HepG2 (cell line): ENCODE measurements at regions not wholly inside any gene's neighbourhood (a gene's known extent, or its start where the extent isn't known, plus 50 kb on each side); places are given as distances from the start of the nearest gene placed in this dataset.

Experiments
- ATAC-seq: fragments of 200-7000 bp; cut with Tn5 transposase; 3 replicates; pipeline ENCODE4 v1.9.1; 2020; ENCODE audit warnings: mild to moderate bottlenecking, moderate library complexity
- BruUV-seq: library from RNA; stranded (reverse); fragments of 400-500 nt; replicated peaks from 2 replicates; lab custom pipeline; 2021; lab: Mats Ljungman, UMichigan
- CTCF ChIA-PET: fragments of 300-600 bp; formaldehyde crosslinking; extraction: SDS; loops from one replicate; lab custom pipeline; 2021; ENCODE audit warnings: low total read pairs, inconsistent platforms, low intra/inter-chr PET ratio; lab: Yijun Ruan, JAX
- POLR2A ChIA-PET: fragments of 350-600 bp; sonication (Branson Sonifier 250); formaldehyde crosslinking; loops from one replicate; lab custom pipeline; 2020; ENCODE audit warnings: antibody characterized with exemption, inconsistent platforms; lab: Yijun Ruan, JAX
- DNase-seq: peaks from one replicate; pipeline ENCODE4 v3.0.0-alpha.2; 2015; ENCODE audit warnings: low spot score
- FAIRE-seq: peaks from 3 replicates; lab custom pipeline; 2011; peaks lifted over from hg19 to GRCh38; lab: Jason Lieb, UNC
- H2AFZ ChIP-seq: one replicate; pipeline ENCODE4 v1.6.1; 2011; ENCODE audit warnings: low read length, inconsistent platforms
- H3K27ac ChIP-seq: fragments of 300-600 bp; 3 replicates; pipeline ENCODE4 v1.8.0; 2011; ENCODE audit warnings: mixed run types, mild to moderate bottlenecking, mixed read lengths, low read length, inconsistent platforms; ENCODE audit not compliant: insufficient read depth; ENCODE audit errors: extremely low read length
- H3K27me3 ChIP-seq, 2 experiments: fragments of 200-600 bp in 1 of 2; 2 replicates in 1 of 2; 3 replicates in 1 of 2; pipeline versions ENCODE4 v1.6.0 to v1.8.0; 2011; ENCODE audit warnings: low read length in 2 of 2, mild to moderate bottlenecking in 2 of 2, moderate library complexity in 2 of 2, inconsistent platforms in 1 of 2; ENCODE audit not compliant: insufficient read depth in 2 of 2, control insufficient read depth in 1 of 2
- H3K36me3 ChIP-seq, 2 experiments: fragments of 200-600 bp in 1 of 2; replicated peaks in 1 of 2; 2 replicates in 1 of 2; 3 replicates in 1 of 2; pipeline versions ENCODE4 v1.5.1 to v1.8.0; 2011; ENCODE audit warnings: low read length in 2 of 2, inconsistent platforms in 1 of 2; ENCODE audit not compliant: insufficient read depth in 2 of 2, control insufficient read depth in 1 of 2
- H3K4me1 ChIP-seq: 2 replicates; pipeline ENCODE4 v1.5.1; 2012; ENCODE audit warnings: low read length, inconsistent platforms; ENCODE audit not compliant: insufficient read depth
- H3K4me2 ChIP-seq: 2 replicates; pipeline ENCODE4 v1.6.0; 2011; ENCODE audit warnings: low read depth, low read length, inconsistent platforms
- H3K4me3 ChIP-seq, 3 experiments: fragments of 200-600 bp in 1 of 3; sonication (generic), shearing (Covaris generic) in 1 of 3; replicated peaks in 1 of 3; 2 replicates each; pipeline ENCODE4 v1.5.1; 2011 to 2016; ENCODE audit warnings: low read length in 3 of 3, inconsistent platforms in 2 of 3, low read depth in 2 of 3, mild to moderate bottlenecking in 2 of 3, control low read depth in 1 of 3, mixed read lengths in 1 of 3; ENCODE audit not compliant: insufficient read depth in 1 of 3
- H3K79me2 ChIP-seq: one replicate; pipeline ENCODE4 v1.6.1; 2011; ENCODE audit warnings: low read length, inconsistent platforms; ENCODE audit not compliant: insufficient read depth
- H3K9ac ChIP-seq: 2 replicates; pipeline ENCODE4 v1.6.0; 2011; ENCODE audit warnings: mild to moderate bottlenecking, low read depth, low read length, inconsistent platforms; ENCODE audit not compliant: insufficient read depth
- H3K9me3 ChIP-seq: 2 replicates; pipeline ENCODE4 v1.5.1; 2012; ENCODE audit warnings: mild to moderate bottlenecking, low read length
- H4K20me1 ChIP-seq: 2 replicates; pipeline ENCODE4 v1.6.0; 2011; ENCODE audit warnings: inconsistent platforms, mild to moderate bottlenecking, low read length, moderate library complexity; ENCODE audit not compliant: insufficient read depth
- ARID3A ChIP-seq: IDR thresholded peaks from 2 replicates; pipeline ENCODE4 v1.6.1; 2012; ENCODE audit warnings: low read depth, low read length, improper control_type of control experiment
- EZH2 ChIP-seq: conservative IDR thresholded peaks from 2 replicates; pipeline ENCODE4 v1.6.1; 2012; ENCODE audit warnings: mild to moderate bottlenecking, low read depth, low read length, moderate library complexity
- HINFP ChIP-seq: sonication (generic); formaldehyde crosslinking; IDR thresholded peaks from 2 replicates; pipeline ENCODE4 v1.4.0; 2020; ENCODE audit warnings: low read depth, mild to moderate bottlenecking, missing genetic modification reagents
- HMG20A ChIP-seq: IDR thresholded peaks from 2 replicates; pipeline ENCODE4 v1.6.1; 2016; ENCODE audit warnings: borderline replicate concordance
- MZF1 ChIP-seq: sonication (generic); formaldehyde crosslinking; IDR thresholded peaks from 2 replicates; pipeline ENCODE4 v1.8.1; 2023; ENCODE audit warnings: mild to moderate bottlenecking, missing genetic modification reagents, borderline replicate concordance
- NAIF1 ChIP-seq: sonication (generic); formaldehyde crosslinking; IDR thresholded peaks from 2 replicates; pipeline ENCODE4 v1.5.0; 2020; ENCODE audit warnings: mild to moderate bottlenecking, missing genetic modification reagents, borderline replicate concordance
- SRF ChIP-seq: IDR thresholded peaks from 2 replicates; pipeline ENCODE4 v1.6.1; 2011; ENCODE audit warnings: mild to moderate bottlenecking, low read depth, low read length, moderate library complexity
- SRSF4 ChIP-seq: fragments of 200-400 bp; formaldehyde crosslinking; IDR thresholded peaks from one replicate; pipeline ENCODE4 v1.6.1; 2018; ENCODE audit warnings: mild to moderate bottlenecking, low read depth, low read length, moderate library complexity; ENCODE audit not compliant: poor library complexity, severe bottlenecking
- SRSF9 ChIP-seq: fragments of 200-400 bp; formaldehyde crosslinking; IDR thresholded peaks from 2 replicates; pipeline ENCODE4 v1.6.1; 2018; ENCODE audit warnings: borderline replicate concordance, mild to moderate bottlenecking, low read depth, low read length; ENCODE audit not compliant: insufficient read depth, poor library complexity, severe bottlenecking
- TSC22D2 ChIP-seq: sonication (generic); formaldehyde crosslinking; IDR thresholded peaks from 2 replicates; pipeline ENCODE4 v1.5.1; 2020; ENCODE audit warnings: missing genetic modification reagents, mild to moderate bottlenecking, borderline replicate concordance
- ZBTB39 ChIP-seq: sonication (generic); formaldehyde crosslinking; IDR thresholded peaks from 2 replicates; pipeline ENCODE4 v1.5.0; 2020; ENCODE audit warnings: missing genetic modification reagents
- ZFY ChIP-seq: sonication (generic); formaldehyde crosslinking; IDR thresholded peaks from 2 replicates; pipeline ENCODE4 v1.4.0; 2020; ENCODE audit warnings: missing genetic modification reagents
- ZIK1 ChIP-seq: sonication (generic); formaldehyde crosslinking; IDR thresholded peaks from 2 replicates; pipeline ENCODE4 v1.5.0; 2020; ENCODE audit warnings: mild to moderate bottlenecking, low read depth, missing genetic modification reagents, borderline replicate concordance
- ZNF687 ChIP-seq: sonication (generic); formaldehyde crosslinking; IDR thresholded peaks from 2 replicates; pipeline ENCODE4 v1.5.1; 2020; ENCODE audit warnings: mild to moderate bottlenecking, missing genetic modification reagents, moderate library complexity
- WGBS: methylation state at CpG from one replicate; pipeline ENCODE4 v1.1.6; 2017; ENCODE audit warnings: low lambda C conversion rate; 5-methylcytosine and 5-hydroxymethylcytosine counted together
- in situ Hi-C: cut with HindIII; loops from 2 replicates; pipeline ENCODE4 v1.10.0; 2017; ENCODE audit warnings: low pct_unique_long_range_greater_than_20kb; ENCODE audit not compliant: extremely low pct_ligation_motif_present
- intact Hi-C: fragments of 100-400 bp; cut with micrococcal nuclease; formaldehyde crosslinking; loops from one replicate; pipeline ENCODE4 v1.10.0; 2022; ENCODE audit not compliant: unreplicated experiment

GRCh38 chr18:14031053-14031452 is 101.2 kb downstream of the ZNF519 start:
- in situ Hi-C loops = no loop called here
- CTCF ChIA-PET = no interaction called here
- Histone ChIP-seq H3K27me3 (peaks cover 0 to 10% of the 10 kb centered on the region in 2 experiments; a peak in 2 of 5 replicates), H3K4me3 (no peak overlapping the region), H3K9me3 (no peaks in the 10 kb centered on the region), H4K20me1 (no peaks in the 10 kb centered on the region), H3K9ac (no peak overlapping the region), H3K27ac (no peak overlapping the region), H2AFZ (no peak overlapping the region), H3K4me1 (no peaks in the 10 kb centered on the region), H3K36me3 (no peaks in the 10 kb centered on the region), H3K4me2 (no peak overlapping the region), H3K79me2 (no peaks in the 10 kb centered on the region)
- BruUV-seq = no TSS peak
- WGBS = 8% methylated on average over 7 of the region's 7 CpGs
- intact Hi-C loops = no loop called here
- POLR2A ChIA-PET = no interaction called here
- FAIRE-seq (no peak), DNase-seq (no peak), ATAC-seq (no peak)
- TF ChIP-seq EZH2 (no peak), TSC22D2 (CRISPR knock-in tag) (no peak), NAIF1 (no peak), ZFY (no peak), ZIK1 (CRISPR knock-in tag) (no peak), SRSF9 (no peak), ARID3A (no peak), MZF1 (CRISPR knock-in tag) (no peak), SRSF4 (no peak), ZBTB39 (no peak), HMG20A (CRISPR knock-in tag) (no peak), HINFP (CRISPR knock-in tag) (no peak), SRF (no peak), ZNF687 (CRISPR knock-in tag) (no peak)
